ENCODE measurements at regions not wholly inside any gene's neighbourhood (a gene's known extent, or its start where the extent isn't known, plus 50 kb on each side); places are given as distances from the start of the nearest gene placed in this dataset.

- TF ChIP-seq RNF2 (IDR thresholded peaks at IDR 0.05; ENCODE audit: borderline replicate concordance, low read depth, low read length, missing control alignments, poor library complexity, severe bottlenecking) (no peak), JUND (IDR thresholded peaks at IDR 0.05; ENCODE audit: low read length) (no peak), POLR2A (IDR thresholded peaks at IDR 0.05; ENCODE audit: control extremely low read depth in 1 of 2, low read depth in 2 of 2, low read length in 2 of 2) (no peak), POU5F1 (IDR thresholded peaks at IDR 0.05; ENCODE audit: low read depth, low read length) (no peak), MAFK (IDR thresholded peaks at IDR 0.05; ENCODE audit: low read depth, low read length) (no peak), CTCF (IDR thresholded peaks at IDR 0.05; ENCODE audit: control extremely low read depth in 1 of 3, insufficient read depth in 1 of 3, low read depth in 1 of 3, low read length in 3 of 3) (no peak), PHF8 (conservative IDR thresholded peaks at IDR 0.05; ENCODE audit: low read depth, low read length) (no peak), CBX8 (IDR thresholded peaks at IDR 0.05; ENCODE audit: borderline replicate concordance, low read depth, low read length) (no peak), RAD21 (IDR thresholded peaks at IDR 0.05 in 1 of 2, conservative IDR thresholded peaks at IDR 0.05 in 1 of 2; ENCODE audit: low read depth in 2 of 2, low read length in 2 of 2) (no peak), ATF2 (IDR thresholded peaks at IDR 0.05; ENCODE audit: low read length) (no peak)
Measured at GRCh38 chr1:143680304-143680703, 291.5 kb downstream of the FAM72C start.
